ENCODE measurements at regions not wholly inside any gene's neighbourhood (a gene's known extent, or its start where the extent isn't known, plus 50 kb on each side); places are given as distances from the start of the nearest gene placed in this dataset.

DNA sequence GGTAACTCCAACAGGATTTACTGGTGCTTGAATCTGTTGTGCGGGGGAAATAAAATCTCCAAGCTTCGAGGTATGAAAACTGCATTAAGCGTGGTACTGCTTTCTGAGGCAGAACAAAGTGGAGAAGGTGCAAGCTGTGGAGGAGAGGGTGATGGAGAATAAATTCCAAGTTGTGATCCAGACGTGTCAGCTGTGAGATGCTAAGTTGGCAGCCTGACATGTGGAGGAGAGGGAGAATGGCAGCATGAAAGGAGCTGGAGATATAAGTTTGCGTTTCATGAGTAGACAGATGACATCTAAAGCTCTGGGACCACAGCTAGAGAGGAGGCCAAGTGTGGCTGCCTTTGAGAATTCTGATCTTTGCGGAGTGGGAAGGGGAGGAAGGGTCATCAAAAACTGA is 411.8 kb downstream of the FBXO15 start:
- no peak for DNase-seq (ENCODE audit: low read depth)

GRCh38 chr18:73733806-73734314 is 413.8 kb downstream of the FBXO15 start:
- DNase-seq (ENCODE audit: low read depth): no peak

DNA sequence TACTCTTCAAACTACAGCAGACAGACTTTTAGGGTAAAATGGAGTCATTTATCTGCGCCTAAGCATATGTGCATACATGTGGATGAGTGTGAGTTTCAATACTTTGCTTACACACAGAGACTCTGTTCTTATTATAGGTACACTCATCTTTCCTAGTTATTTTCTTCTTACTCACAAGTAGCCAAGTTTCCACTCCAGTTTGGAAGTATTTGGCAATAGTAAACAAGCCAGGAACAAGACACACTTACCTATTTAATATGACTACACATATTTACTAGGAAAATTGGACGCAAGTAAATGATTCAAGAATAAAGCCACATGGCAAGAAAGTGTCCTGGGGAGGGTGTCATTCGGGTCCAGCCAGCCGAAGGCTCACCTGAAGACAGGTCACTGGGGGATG is 414.3 kb downstream of the FBXO15 start:
- no peak for DNase-seq (ENCODE audit: low read depth)

DNA sequence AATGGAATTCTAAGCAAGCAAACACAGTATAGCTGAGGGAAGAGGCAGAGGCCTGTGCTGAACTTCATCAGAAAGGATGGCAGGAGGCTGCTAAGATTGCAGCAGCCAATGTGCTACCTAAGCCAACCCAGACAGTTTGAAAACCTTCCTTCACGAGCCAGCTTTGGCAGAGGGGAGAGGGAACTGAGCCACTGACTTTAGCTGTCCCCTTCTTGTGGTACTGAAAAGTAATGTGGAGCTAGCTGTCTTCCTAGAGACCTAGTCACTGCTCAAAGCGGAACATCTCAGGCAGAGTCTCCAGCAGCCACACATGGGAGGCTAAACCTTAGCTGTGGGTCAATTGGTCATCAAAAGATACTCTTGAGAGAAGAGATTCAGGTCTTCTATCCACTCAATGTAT is 419.0 kb downstream of the FBXO15 start:
- DNase-seq (ENCODE audit: low read depth): no peak

DNA sequence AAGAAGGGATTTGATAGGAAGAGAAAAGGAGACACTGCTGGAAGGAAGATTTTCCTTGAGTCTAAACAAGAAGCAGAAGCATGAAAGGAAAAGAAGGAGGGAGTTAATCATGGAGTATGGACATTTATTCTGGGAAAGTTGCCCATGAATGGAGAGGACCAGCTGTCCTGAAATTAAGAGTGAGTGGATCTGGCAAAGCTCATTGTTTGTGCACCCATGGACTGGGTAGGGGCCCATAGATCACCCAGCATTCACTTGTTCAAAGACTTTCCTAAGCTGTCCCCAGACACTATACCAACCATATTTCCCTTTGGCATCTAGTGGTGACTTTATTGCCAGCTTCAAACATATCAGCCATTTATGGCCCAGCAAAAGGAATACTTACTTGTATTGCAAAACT is 422.7 kb downstream of the FBXO15 start:
- DNase-seq (ENCODE audit: low read depth): no peak

- DNase-seq (ENCODE audit: low read depth): no peak
These were observed 428.0 kb downstream of the FBXO15 start for GRCh38 chr18:73719611-73720010.

DNA sequence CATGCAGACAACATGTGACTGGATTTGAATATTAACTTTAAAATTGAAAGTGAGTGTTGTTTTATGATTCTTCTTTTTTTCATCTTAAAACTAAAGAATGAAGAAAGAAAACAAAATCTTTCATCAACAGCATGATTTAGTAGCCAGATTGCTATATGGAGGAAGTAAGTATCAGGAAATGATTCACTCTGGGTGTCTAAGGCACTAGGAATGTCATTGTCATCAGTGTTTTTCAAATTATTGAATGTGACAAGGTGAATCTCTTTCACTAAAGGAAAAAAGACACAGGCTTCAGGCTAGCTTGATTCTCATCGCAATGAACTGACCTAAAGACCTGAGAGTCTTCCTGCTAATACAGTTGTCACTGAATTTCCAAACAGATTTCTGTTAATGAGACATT is 430.1 kb downstream of the FBXO15 start:
- DNase-seq (ENCODE audit: low read depth): no peak

DNA sequence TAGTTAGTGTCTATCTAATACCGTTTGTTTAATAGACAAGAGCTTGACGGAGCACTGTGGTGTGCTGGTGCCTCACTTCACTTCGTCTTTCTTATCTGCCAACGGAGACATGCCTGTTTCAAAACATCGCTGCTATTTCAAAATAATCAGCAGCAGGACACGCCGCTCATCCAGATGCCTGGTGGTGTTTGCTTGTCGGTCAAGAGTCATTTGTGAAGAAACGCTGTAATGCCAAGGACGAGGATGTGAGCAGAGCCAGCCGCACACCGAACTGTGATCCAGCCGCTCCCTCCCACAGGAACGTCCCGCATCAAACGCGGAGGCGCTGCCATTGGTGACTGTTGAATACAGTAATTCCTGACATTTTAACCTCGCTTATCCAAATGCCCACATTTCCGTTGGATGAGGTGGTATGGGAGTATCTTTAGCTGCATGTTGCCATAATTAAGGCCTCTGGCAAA is 432.4 kb downstream of the FBXO15 start:
- no peak for DNase-seq (ENCODE audit: low read depth)

DNA sequence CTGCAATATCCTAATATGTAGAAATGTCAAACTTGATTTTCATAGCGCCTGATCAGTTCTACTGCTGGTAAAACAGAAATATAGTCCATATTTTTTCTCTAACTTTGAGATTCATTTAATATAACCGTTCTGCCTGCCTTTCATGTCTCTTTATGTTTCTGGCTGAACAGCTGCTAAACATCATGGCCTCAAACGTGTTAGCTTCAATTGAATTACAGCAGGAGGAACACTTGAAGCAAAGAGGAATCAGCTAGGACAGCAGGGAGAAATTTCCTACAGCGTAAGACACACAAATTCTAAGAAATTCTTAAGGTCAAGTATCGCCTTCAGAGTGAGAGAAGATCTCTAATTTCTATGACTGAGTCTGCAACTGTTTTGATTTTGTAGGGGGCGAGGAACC is 433.2 kb downstream of the FBXO15 start:
- no peak for DNase-seq (ENCODE audit: low read depth)

DNA sequence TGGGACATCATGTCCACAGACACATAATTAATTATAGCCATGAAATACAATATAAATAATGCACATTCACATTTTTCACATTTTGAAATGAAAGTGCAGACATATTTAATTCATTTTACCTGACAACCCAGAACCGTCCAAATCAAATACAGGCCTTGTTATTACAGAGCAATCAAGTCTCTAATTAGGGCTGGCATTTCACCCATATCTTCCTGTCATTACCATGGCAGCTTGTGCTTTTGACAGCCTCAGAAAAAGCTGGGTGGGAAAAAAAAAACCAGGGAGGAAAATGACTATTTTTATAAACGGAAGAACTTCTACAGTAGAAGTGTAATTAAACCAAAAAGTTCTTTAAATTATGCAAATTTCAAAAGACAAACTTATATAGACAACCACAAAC is 436.4 kb downstream of the FBXO15 start:
- no peak for DNase-seq (ENCODE audit: low read depth)

- no peak for DNase-seq (ENCODE audit: low read depth)
These were observed 439.0 kb downstream of the FBXO15 start for GRCh38 chr18:73708591-73708990.

DNA sequence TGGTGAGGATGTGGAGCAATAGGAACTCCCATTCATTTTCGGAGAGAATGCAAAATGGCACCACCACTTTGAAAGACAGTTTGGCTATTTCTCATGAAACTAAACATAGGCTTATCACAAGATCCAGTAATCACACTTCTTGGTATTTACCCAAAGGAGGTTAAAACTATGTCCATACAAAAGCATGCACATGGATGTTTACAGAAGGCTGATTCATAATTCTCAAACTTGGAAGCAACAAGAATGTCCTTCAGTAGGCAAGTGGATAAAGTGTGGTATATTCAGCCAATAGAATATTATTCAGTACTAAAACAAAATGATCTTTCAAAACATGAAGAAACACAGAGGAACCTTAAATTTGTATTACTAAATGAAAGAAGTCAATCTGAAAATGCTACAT is 440.6 kb downstream of the FBXO15 start:
- no peak for DNase-seq (ENCODE audit: low read depth)

DNA sequence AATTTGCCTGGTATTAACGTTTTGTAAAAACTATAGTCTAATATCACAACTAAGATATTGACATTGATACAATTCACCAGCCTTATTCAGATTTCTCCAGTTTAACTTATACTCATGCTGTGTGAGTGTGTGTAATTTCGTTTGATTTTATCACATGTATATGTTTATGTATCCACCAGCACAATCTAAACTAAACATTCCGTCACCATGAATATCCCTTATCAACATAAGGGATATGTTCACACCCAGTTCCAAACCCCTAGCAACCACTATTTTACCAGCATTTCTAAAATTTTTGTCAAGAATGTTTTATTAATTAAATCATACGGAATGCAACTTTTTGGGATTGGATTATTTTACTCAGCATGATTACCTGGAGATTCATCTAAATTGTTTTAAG is 450.3 kb downstream of the FBXO15 start:
- DNase-seq (ENCODE audit: low read depth): no peak

DNA sequence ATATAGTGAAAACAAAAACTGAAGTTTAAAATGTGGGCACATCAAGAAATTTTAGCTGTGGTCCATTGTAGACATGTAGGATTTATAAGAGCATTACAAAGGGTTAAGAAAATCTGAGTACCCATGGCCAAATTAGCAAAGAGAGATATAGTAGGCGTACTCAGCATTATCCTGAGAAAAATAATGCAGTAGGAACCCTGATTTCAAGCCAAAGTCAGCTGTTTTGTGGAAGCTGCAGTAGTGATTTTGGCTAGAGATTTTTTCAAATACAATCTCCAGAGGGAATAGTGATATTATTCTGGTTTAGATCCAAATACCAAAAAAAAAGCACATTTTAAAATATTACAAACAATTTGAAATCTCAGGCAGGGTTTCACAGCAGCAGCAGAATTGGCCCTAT is 450.9 kb downstream of the FBXO15 start:
- no peak for DNase-seq (ENCODE audit: low read depth)

DNA sequence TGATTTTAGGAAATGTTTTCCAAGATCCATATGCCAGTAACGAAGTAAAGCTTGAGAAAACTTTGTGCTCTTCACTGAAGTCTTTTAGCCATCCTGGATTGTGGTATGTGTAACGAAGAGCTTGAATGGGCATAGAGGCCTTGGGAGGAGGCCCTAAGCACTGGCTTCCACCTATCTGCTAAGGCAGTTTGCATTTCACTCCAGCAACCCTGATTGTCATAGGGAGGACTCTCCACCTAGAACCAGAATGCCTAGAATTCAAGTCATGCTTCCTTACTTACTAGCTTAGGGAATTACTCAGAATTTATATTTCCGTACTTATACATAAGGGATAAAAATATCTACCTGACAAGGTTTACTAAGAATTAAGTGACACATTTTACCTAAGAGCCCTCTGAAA is 451.5 kb downstream of the FBXO15 start:
- no peak for DNase-seq (ENCODE audit: low read depth)

- DNase-seq (ENCODE audit: low read depth): no peak
These were observed 454.5 kb downstream of the FBXO15 start for GRCh38 chr18:73693091-73693490.

GRCh38 chr18:73691624-73692023 is 456.0 kb downstream of the FBXO15 start:
- DNase-seq (ENCODE audit: low read depth): no peak

DNA sequence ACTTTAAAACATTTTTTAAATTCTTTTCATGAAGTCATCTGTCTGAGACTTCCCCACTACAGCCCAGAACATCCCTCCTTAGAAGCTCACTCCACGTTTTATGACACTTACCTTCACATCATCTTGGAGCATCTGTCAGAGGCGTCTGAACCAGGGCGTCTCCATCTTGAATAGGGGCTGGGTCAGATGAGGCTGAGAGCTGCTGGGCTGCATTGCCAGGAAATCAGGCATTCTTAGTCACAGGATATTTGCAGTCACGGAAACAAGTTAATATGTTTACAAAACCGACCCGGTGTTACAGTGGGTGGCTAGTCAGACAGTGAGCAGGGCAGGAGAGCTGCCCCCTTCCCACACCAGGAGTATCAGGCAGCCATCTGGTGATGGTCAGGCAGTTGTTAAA is 456.5 kb downstream of the FBXO15 start:
- DNase-seq (ENCODE audit: low read depth): no peak

- no peak for DNase-seq (ENCODE audit: low read depth)
These were observed 457.4 kb downstream of the FBXO15 start for GRCh38 chr18:73690222-73690621.

GRCh38 chr18:73688851-73689711 is 458.6 kb downstream of the FBXO15 start:
- DNase-seq (ENCODE audit: low read depth): no peak

DNA sequence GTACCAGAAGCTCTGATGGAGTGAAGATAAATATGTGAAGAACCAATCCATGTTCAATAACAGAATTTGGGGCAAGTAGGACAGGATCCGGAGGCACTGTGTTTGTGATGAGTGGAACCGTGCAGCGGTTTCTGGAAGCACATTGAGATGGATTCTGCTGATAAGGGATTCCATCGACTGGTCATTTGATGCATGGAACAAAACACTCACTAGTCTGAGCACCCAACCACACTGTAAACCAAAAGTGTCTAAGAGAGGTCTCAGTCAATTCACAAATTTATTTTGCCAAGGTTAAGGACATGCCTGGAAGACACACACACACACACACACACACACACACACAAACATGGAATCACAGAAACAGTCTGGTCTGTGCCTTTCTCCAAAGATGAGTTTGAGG is 459.5 kb downstream of the FBXO15 start:
- DNase-seq (ENCODE audit: low read depth): no peak

GRCh38 chr18:73684647-73685046 is 463.0 kb downstream of the FBXO15 start:
- DNase-seq (ENCODE audit: low read depth): no peak

- no peak for DNase-seq (ENCODE audit: low read depth)
These were observed 464.0 kb downstream of the FBXO15 start for GRCh38 chr18:73683409-73684238.

All from CMK (cell line).